Jurkat, Clone E6-1 (cell line): ENCODE measurements at regions not wholly inside any gene's neighbourhood (a gene's known extent, or its start where the extent isn't known, plus 50 kb on each side); places are given as distances from the start of the nearest gene placed in this dataset.
"Not testable (repeated sequence)": the region's sequence is repeated elsewhere in the genome, so short reads cannot be mapped to it uniquely, and the experiment has no call there.

Experiments used
- DNase-seq: peaks from one replicate; pipeline ENCODE4 v3.0.0-alpha.2; 2011; ENCODE audit warnings: low read depth, low spot score
- H3K4me3 ChIP-seq: 2 replicates; pipeline ENCODE4 v1.5.1; 2011; ENCODE audit warnings: mild to moderate bottlenecking, low read length, control low read depth, moderate library complexity

DNA sequence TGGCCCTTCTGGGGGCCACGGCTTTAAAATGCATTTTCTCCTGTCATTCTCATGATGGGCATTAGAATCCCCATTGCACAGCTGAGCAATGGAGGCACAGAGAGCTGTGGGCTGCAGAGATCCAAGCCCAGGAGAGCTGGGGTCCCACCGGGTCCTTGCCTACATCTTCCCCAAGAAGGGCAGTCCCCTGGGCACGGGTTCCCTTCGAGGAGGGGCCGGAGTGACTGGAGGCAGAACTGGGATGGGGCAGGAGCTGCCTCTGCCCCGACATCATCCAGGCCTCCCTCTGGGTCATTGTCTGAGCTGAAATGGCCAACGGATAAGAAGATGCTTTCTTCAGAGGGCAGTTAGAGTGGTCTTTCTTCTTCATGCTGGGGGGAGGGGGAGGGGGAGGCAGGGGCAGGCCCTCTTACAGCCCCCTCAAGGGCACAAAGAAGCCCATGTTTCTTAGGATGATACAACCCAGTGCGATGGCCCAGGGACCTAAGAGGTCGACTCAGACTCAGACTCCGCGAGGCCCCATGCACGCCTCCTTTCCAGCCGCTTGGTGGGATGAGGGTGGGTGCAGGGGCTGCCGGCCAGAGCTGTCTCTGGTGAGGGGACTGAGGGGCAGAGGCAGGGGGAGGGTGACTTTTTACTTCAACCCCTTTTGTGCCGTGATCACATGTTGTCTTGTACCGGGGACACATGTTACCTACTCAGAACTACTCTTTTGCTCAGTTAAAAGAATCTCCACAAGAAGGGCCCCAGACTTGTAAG is 112.4 kb upstream of the IRX2 start:
- no peak for DNase-seq
- no peak overlapping the region for H3K4me3 ChIP-seq

DNA sequence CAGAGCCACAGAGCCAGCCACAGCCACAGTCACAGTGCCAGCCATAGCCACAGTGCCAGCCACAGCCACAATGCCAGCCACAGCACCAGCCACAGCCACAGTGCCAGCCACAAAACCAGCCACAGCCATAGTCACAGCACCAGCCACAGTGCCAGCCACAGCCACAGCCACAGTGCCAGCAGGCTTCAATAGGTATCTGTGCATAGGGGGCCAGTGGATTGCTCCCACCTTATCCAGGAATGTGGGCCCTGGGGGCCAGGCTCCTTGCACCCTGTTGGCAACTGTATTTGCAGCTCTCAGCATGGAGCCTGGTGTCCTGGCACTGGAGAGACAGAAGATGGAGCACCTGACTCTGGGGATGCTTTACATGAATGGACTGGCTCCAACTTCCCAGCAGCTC is 111.7 kb upstream of the IRX2 start:
- H3K4me3 ChIP-seq, result no peak overlapping the region
- DNase-seq, result no peak

DNA sequence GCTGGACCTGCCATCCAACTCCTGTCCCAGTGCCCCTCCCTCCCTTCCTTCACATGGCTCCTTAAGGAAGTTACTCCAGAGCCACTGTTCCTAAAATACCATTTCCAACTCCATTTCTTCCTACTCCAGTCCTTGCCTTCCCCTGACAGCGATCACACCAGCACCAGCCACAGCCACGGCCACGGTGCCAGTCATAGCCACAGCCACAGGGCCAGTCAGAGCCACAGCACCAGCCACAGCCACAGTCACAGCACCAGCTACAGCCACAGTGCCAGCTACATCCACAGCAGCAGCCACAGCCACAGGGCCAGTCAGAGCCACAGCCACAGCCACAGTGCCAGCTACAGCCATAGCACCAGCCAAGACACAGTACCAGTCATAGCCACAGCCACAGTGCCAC is 110.7 kb upstream of the IRX2 start:
- DNase-seq, H3K4me3 ChIP-seq: not testable (repeated sequence)

DNA sequence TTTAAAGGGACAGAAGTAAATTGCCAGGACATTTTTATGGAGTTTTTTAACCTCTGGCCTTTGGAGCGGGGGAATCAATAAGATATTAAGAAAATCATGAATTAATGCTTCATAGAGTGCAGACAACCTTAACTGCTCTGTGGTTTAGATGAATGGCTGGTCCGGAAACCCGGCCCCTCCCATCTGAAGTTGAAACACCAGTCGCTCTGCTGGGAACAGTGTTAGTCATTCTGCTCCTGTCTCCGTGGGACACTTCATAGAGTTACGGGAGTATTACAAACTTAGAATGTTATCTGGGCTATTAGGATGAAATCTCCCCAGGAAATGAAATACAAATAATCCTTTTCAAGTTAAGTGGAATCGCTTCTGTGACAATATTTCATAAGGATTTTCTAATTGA is 110.1 kb upstream of the IRX2 start:
- peak; percentile 1 for DNase-seq
- no peak overlapping the region for H3K4me3 ChIP-seq

DNA sequence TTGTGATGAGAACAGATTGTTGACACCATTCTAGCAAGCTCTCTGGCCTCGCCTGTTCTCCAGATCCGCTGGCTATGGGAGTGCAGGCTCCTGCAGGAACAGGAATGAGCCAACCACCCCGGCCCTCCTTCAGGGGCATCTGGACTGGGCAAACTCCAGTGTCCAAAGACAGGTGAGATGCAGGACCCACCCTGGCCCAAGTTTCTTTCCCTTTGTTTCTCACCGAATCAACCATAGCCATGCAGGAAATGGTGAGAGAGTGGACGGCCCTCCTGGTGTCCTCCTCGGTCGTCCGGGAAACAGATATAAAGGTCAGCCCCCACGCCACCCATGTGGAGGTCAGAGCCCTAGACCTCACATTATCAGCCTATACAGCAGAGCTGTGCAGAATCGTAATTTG is 108.6 kb upstream of the IRX2 start:
- no peak overlapping the region for H3K4me3 ChIP-seq
- DNase-seq, result no peak

DNA sequence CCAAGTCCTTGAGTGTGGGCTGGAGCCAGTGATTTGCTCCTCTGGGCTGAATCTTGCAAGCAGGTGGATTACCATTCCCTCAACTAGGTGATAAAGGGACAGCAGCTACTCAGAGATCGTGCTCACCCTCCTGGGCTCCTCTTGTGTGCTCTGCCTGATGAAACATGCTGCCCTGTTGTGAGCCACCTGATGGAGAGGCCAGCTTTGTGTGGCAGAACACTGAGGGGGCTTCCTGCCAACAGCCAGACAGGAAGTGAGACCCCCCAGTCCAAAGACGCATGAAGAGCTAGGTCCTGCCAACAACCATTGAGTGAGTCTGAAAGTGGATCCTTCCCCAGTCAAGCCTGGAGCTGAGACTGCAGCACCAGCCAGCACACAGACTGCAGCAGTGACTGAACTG is 106.4 kb upstream of the IRX2 start:
- no peak for DNase-seq

DNA sequence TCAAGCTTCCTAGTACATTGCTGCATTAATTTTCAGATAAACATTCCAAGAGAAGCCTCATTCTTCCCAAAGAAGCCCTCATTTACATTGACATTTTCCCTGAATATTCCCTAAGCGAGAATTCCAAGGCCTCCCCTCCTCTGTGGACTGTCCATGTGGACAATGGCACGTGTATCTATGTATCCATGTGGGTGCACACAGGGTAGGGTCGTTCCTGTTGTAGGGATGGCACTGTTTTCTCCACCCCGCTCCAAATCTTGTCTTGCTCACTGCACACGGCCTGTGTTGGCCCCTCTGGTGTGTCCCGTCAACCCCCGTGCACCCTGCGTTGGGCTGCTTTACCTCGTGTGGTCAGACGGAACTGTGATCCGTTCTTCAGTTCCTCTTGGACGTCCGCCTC is 104.7 kb upstream of the IRX2 start:
- DNase-seq, result no peak

More for the DNA sequence above, 106.4 kb upstream of the IRX2 start:
- no peak overlapping the region for H3K4me3 ChIP-seq

DNA sequence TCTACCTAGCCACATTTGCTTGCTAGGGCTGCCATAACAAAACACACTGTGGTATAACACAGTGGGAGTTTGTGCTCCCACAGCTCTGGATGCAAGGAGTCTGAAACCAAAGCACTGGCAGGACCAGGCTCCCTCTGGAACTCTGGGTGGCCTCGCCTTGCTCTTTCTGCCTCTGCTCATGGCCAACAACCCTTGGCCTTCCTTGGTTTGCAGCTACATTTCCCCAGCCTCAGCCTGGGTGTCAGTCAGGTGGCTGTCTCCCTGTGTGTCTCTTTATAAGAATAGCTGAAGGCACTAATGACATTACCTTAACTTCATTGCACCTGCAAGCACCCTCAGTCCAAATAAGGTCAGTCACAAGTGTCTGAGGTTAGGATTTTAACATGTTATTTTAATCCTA is 101.0 kb upstream of the IRX2 start:
- no peak overlapping the region for H3K4me3 ChIP-seq
- DNase-seq, result no peak

More for the DNA sequence above, 104.7 kb upstream of the IRX2 start:
- no peak overlapping the region for H3K4me3 ChIP-seq

DNA sequence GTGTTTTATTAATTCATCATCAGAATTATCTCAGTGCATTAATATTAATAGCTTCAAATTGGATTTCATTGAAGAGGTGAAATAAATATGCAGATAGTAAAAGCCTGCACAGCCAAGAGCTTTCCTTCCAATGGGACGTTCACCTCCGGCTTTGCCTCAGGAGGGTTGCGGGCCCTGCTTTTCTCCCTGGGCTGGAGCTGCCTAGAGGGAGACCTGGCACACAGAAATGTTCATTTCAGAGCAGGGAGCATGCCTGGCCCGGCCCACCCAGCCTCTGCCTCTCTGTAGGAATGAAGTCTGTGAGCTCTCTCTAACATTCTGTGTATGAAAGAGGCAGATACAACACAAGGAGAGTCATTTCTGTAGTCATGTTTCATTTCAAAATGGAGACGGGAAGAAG is 100.4 kb upstream of the IRX2 start:
- no peak for DNase-seq
- H3K4me3 ChIP-seq, result no peak overlapping the region

DNA sequence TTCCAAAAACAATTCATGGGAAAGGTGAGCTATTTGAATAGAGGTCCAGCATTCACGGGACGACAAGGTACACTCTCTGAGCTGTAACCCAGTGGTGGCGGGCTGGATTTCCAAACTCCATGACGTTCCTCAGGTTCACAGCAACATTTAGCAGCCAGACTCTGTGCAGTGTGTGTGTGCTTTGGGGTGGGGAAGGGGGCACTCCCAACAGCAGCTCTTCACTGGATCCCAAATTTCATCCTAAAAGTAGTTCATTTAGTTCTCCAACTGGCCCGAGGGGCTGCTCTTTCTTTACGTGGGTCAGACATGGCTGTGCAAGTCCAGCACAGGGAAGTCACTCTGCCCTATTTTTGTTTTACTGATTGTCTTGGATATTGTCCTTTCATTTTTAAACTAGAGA is 98.0 kb upstream of the IRX2 start:
- no peak for DNase-seq
- no peak overlapping the region for H3K4me3 ChIP-seq

DNA sequence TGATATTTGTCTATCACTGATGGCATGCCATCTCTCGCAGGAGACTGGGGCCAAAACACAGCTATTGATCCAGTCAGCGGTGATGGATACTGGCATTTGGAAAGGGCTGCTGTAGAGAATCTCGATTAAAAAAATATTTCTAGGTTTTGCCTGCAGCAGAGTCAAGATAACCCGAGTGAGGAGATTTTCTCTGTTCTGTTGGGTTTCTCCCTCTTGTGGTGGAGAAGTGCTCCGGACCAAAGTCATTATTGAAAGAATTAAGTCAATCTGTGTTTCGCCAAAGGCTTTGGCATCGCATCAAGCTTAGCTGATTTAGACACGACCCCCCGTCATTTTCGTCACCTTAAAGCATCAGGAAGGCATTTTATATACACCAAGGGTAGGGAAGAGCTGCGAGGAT is 97.1 kb upstream of the IRX2 start:
- DNase-seq, result no peak

DNA sequence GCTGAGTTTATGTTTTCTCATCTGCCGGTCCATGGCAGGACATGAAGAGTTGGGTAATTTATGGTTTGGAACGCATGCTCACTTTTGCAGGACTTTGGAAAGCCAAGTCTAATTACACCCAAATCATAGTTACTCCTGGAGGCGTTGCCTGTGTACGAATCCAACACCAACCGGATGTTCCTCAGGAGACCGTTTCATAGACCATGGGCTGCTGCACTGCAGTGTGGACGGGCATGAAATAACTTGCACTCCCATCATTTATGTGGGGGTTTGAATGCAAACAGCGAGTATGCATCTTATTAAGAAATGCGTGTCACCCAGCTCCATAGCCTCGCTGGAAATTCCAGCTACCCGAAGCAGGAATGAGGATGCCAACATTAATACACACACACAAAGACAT is 96.1 kb upstream of the IRX2 start:
- DNase-seq, result no peak
- no peak overlapping the region for H3K4me3 ChIP-seq

More for the DNA sequence above, 97.1 kb upstream of the IRX2 start:
- H3K4me3 ChIP-seq, result no peak overlapping the region

DNA sequence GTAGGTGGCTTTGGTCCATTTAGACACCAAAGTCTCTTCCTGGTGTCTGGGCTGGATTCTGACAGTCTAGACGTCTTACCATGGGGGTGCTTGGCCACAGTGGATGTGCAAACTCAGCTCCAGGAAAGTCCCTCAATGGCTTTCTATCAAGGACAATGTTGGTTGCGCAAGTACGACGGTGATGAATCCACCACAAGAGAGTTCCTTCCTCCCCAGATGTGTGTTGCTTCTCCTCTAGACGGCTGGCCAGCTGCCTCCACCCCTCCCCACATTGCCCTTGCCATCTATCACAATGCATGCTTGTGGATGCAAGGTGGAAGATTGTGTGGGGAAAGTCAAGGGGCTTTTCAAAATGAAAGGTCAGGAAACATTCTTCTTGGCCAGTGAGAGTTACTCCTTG is 89.7 kb upstream of the IRX2 start:
- no peak for DNase-seq
- no peak overlapping the region for H3K4me3 ChIP-seq

DNA sequence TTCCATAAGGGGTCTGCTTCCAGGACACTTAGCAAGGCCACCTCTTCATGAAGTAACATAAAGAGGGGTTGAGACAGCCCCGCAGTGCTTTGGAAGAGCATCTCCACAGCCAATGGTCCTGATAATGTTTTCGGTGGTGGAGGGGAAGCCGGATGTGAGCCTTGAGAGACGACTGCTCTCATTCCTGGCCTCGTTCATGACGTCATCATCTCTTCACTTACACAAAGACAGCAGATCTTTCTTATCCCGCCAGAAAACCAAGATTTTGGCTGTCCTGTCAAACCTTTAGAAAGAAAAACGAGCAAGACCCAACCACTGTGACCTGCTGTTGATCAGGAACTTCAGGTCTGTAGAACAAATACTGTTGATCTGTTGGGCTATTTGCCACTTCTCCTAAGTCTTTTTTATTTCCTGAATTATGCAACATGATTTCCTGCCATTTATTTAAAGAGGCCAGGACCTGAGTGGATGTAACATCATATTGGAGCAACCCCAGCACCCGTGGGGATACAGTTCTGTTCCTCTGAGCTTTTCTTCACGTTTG is 89.0 kb upstream of the IRX2 start:
- no peak for DNase-seq

DNA sequence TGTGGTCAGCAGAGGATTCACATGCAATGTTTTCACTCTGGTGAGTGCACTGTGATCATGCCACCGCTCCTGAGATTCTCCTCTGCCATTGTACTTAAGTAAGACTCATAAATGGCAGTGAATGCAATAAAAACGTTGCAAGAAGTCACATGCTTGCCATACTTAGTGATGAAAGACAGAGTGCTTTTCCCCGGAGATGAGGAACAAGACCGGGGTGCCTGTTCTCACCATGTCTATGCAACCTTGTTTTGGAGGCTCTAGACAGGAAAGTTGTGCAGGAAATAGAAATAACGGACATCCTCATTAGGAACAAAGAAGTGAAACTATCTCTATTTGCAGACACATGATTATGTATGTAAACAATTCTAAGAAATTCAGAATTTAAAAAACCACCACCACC is 84.7 kb upstream of the IRX2 start:
- H3K4me3 ChIP-seq, result no peak overlapping the region
- no peak for DNase-seq

More for the DNA sequence above, 89.0 kb upstream of the IRX2 start:
- H3K4me3 ChIP-seq, result no peak overlapping the region

DNA sequence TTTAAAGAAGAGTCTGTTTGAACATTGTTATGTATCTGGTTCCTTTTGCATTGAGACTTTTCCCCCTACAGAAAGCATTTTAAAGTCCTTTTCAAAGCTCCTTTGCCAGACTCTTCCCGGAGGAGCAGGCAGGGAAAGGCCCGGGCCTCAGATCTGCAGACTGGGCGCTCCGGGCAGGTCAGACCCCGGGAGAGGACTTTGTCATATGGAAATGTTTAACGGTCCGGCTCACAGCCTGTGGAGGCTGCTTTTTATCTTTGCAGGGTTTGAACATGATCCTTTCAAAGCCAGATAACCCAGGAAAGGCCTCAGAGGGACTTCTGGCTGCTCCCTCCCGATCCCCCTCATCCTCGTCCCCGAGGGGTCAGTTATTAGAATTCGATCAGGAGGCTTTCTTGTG is 82.1 kb upstream of the IRX2 start:
- no peak overlapping the region for H3K4me3 ChIP-seq
- DNase-seq, result no peak

DNA sequence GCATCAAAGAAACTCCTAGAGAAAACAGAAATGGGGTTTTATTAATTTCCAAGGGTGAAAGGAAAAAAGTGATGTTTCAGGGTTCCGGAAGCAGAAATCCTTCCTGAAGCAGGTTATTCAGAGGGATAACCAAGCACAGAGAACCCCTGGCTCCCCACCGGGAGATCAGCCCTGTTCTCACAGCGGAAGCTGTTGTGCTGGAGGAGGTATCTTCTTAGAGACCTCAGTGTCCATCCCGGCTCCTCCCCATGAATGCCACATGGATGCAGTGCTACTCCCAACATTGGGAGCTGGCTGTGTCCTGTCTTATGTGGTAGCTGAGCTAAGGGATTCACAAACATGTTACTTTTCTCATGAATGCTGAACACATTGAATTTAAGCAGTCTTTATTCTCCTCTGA is 80.9 kb upstream of the IRX2 start:
- DNase-seq, result no peak
- H3K4me3 ChIP-seq, result no peak overlapping the region

DNA sequence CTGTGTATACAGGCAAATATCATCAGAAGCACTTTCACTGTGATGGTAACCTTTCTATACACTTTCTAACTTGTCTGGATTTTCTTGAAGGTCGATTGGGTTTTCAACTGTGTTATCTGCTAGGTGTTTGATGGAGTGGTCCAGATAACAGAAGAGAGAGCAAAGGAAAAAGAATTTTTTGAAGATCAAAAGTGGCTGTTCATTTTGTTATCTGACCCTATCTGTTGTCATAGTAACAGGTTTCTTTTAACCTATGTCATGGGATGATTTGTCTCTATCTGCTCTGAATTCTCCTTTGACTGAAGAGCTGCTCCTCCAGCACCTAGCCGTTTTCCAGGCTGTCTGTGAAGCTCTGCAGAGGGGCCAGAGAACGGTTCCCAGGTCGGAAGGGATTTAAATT is 77.8 kb upstream of the IRX2 start:
- no peak for DNase-seq
- H3K4me3 ChIP-seq, result no peak overlapping the region

DNA sequence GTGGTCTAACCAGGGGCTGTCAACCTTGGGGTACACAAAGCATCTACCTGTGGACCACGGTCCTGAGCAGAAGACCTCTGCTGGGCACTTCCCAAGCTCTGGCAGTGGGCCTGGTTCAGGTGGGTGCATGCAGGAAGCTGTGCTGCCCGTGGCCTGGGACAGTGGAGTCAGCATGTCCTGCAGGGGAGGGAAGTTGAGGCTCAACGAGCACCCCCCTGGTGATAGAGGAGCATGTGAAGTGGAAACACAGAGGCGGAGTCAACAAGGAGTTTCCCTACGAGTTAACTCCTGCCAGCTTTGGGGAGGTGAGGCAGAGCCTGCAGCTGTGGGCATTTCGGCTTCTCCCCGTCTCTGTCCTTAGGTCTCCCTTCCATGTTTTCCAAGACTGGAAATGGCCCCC is 67.5 kb upstream of the IRX2 start:
- no peak for DNase-seq
- no peak overlapping the region for H3K4me3 ChIP-seq

DNA sequence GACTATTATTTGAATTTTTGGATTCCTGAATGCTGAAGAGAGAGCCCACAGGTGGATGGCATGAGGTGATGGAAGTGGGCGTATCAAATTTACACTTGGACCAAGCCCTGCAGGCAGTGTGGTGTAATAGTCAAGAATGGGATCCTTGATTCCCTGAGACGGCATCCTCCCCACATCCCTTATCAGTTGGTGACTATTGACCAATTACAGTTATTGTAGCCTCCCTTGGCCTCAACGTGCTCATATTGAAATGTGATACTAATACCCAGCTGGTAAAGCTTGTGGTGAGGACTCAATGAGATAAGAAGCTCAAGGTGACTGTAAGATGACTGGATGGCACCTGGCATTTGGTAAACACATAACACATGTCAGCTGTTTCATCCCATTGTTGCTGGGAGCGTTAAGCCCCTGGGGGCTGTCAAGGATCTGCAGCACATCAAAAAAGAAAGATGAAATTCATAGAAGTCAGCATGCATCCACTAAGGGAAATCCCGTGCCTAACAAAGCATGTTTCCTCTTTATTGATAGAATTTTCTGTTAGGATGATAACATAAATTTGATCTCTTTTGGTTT is 65.6 kb upstream of the IRX2 start:
- H3K4me3 ChIP-seq, result no peak overlapping the region
- DNase-seq, result no peak

DNA sequence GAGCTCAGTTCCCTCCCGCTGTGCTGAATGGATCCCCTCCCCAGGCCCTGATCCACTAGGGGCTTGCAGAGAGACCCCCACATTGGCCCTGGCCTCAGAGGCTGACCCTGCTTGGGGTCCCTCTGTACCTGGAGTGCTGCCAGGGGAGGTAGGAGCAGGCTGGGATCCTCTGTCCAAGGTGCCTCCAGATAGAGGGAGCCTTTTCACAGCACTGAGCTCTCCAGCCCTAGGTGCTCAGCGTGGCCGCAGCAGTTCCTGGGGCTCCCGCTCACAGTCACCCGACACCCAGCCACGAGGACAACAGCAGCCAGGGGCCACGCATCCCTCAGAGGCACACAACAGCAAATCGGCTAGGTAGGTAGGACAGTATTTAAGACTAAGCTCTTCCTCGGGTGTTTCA is 62.2 kb upstream of the IRX2 start:
- DNase-seq, result no peak
- H3K4me3 ChIP-seq, result no peak overlapping the region
